A673 (cell line): ENCODE measurements at regions not wholly inside any gene's neighbourhood (a gene's known extent, or its start where the extent isn't known, plus 50 kb on each side); places are given as distances from the start of the nearest gene placed in this dataset.

Experiments used
- BruUV-seq: library from RNA; stranded (reverse); fragments of 400-500 nt; replicated peaks from 2 replicates; lab custom pipeline; 2021; lab: Mats Ljungman, UMichigan
- CTCF ChIA-PET: fragments of 300-600 bp; sonication (Branson Sonifier 250); formaldehyde crosslinking; loops from one replicate; lab custom pipeline; 2022; ENCODE audit warnings: antibody characterized with exemption; lab: Charles Lee
- POLR2A ChIA-PET: fragments of 300-600 bp; sonication (Branson Sonifier 250); formaldehyde crosslinking; loops from one replicate; lab custom pipeline; 2022; ENCODE audit warnings: antibody characterized with exemption; ENCODE audit not compliant: low non-redundant PET; lab: Charles Lee
- DNase-seq: peaks from one replicate; pipeline ENCODE4 v3.0.0-alpha.2; 2015; ENCODE audit warnings: low spot score
- H3K27ac ChIP-seq: fragments of 200-600 bp; sonication (generic); 2 replicates; pipeline ENCODE4 v1.5.1; 2016; ENCODE audit warnings: mixed run types, low read depth, mild to moderate bottlenecking, mixed read lengths, antibody characterized with exemption, low read length; ENCODE audit not compliant: poor library complexity, severe bottlenecking
- H3K27me3 ChIP-seq: fragments of 200-600 bp; sonication (generic); replicated peaks from 2 replicates; pipeline ENCODE4 v1.6.1; 2017; ENCODE audit warnings: mixed run types, low read depth, mild to moderate bottlenecking, mixed read lengths, antibody characterized with exemption, low read length; ENCODE audit not compliant: insufficient read depth, poor library complexity
- H3K36me3 ChIP-seq: fragments of 200-600 bp; sonication (generic); 2 replicates; pipeline ENCODE4 v1.6.1; 2016; ENCODE audit warnings: mixed run types, mild to moderate bottlenecking, mixed read lengths, antibody characterized with exemption, low read length; ENCODE audit not compliant: insufficient read depth, poor library complexity, severe bottlenecking
- H3K4me1 ChIP-seq: fragments of 200-600 bp; sonication (generic); 2 replicates; pipeline ENCODE4 v1.6.1; 2017; ENCODE audit warnings: mixed run types, mild to moderate bottlenecking, mixed read lengths, antibody characterized with exemption, low read length; ENCODE audit not compliant: insufficient read depth, poor library complexity, severe bottlenecking
- H3K4me3 ChIP-seq: fragments of 200-600 bp; sonication (generic); 2 replicates; pipeline ENCODE4 v1.5.1; 2016; ENCODE audit warnings: low read depth, mixed run types, mild to moderate bottlenecking, mixed read lengths, low read length; ENCODE audit not compliant: poor library complexity, severe bottlenecking
- H3K9me3 ChIP-seq: fragments of 200-600 bp; sonication (generic); 2 replicates; pipeline ENCODE4 v1.6.1; 2016; ENCODE audit warnings: mixed run types, low read depth, mild to moderate bottlenecking, mixed read lengths, antibody characterized with exemption, low read length; ENCODE audit not compliant: poor library complexity, severe bottlenecking
- EZH2 ChIP-seq: fragments of 200-600 bp; sonication (generic); IDR thresholded peaks from 2 replicates; pipeline ENCODE4 v1.6.1; 2017; ENCODE audit warnings: borderline replicate concordance, low read depth, mild to moderate bottlenecking, mixed read lengths, antibody characterized with exemption, low read length; ENCODE audit not compliant: poor library complexity, severe bottlenecking
- intact Hi-C: fragments of 100-400 bp; cut with micrococcal nuclease; formaldehyde crosslinking; loops from one replicate; pipeline ENCODE4 v1.10.0; 2022; ENCODE audit not compliant: unreplicated experiment
- TF ChIP-seq, protein P1 (sequence below): fragments of 300-800, 200-600 bp; sonication (generic); conservative IDR thresholded peaks from 2 replicates; pipeline ENCODE4 v1.5.1; 2017; ENCODE audit warnings: low read depth, mild to moderate bottlenecking, antibody characterized with exemption, low read length, moderate library complexity, mixed read lengths

DNA sequence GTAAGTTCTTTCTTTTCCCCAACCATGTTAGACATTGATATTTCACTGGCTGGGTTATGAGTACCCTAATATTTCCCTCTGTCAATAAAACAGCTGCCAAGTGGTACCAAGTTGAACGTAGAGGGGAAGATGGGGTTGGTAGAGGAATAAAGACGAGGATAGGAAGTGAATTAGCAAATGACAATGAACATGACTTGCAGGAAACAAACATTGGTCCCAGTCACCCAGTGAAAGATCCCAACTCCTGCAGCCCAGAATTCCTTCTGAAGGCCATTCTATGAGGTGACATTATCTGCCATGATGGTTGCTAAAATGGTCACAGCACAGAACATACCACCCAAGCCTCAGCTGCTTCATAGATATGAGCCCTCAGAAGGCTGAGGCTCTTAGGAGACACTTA, 159.0 kb upstream of the CTNNB1 start:
- Histone ChIP-seq H3K36me3 (no peaks in the 10 kb centered on the region), H3K27me3 (no peaks in the 10 kb centered on the region), H3K9me3 (no peaks in the 10 kb centered on the region), H3K4me3 (no peak overlapping the region), H3K27ac (no peak overlapping the region), H3K4me1 (no peaks in the 10 kb centered on the region)
- BruUV-seq, result no TSS peak
- no peak for DNase-seq
- TF ChIP-seq, protein P1, sequence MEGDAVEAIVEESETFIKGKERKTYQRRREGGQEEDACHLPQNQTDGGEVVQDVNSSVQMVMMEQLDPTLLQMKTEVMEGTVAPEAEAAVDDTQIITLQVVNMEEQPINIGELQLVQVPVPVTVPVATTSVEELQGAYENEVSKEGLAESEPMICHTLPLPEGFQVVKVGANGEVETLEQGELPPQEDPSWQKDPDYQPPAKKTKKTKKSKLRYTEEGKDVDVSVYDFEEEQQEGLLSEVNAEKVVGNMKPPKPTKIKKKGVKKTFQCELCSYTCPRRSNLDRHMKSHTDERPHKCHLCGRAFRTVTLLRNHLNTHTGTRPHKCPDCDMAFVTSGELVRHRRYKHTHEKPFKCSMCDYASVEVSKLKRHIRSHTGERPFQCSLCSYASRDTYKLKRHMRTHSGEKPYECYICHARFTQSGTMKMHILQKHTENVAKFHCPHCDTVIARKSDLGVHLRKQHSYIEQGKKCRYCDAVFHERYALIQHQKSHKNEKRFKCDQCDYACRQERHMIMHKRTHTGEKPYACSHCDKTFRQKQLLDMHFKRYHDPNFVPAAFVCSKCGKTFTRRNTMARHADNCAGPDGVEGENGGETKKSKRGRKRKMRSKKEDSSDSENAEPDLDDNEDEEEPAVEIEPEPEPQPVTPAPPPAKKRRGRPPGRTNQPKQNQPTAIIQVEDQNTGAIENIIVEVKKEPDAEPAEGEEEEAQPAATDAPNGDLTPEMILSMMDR, result no peak
- no peak for TF ChIP-seq EZH2
- POLR2A ChIA-PET, result no interaction called here
- intact Hi-C loops, result no loop called here
- CTCF ChIA-PET, result no interaction called here

- no TSS peak for BruUV-seq
- TF ChIP-seq, protein P1, result no peak
- no peak for TF ChIP-seq EZH2
- Histone ChIP-seq H3K4me1 (no peaks in the 10 kb centered on the region), H3K4me3 (no peak overlapping the region), H3K27ac (no peak overlapping the region), H3K36me3 (no peaks in the 10 kb centered on the region), H3K27me3 (no peaks in the 10 kb centered on the region), H3K9me3 (no peaks in the 10 kb centered on the region)
- POLR2A ChIA-PET, result no interaction called here
- DNase-seq, result no peak
- CTCF ChIA-PET, result no interaction called here
- intact Hi-C loops, result no loop called here
Observed at GRCh38 chr3:41041462-41041861, 157.8 kb upstream of the CTNNB1 start.

- H3K27me3 ChIP-seq, result no peaks in the 10 kb centered on the region
- no peak overlapping the region for H3K4me3 ChIP-seq
- no peak overlapping the region for H3K27ac ChIP-seq
- no peak for DNase-seq
- BruUV-seq, result no TSS peak
- H3K9me3 ChIP-seq, result no peaks in the 10 kb centered on the region
- no peaks in the 10 kb centered on the region for H3K36me3 ChIP-seq
- no peaks in the 10 kb centered on the region for H3K4me1 ChIP-seq
- POLR2A ChIA-PET, result no interaction called here
- CTCF ChIA-PET, result no interaction called here
- intact Hi-C loops, result no loop called here
- TF ChIP-seq, protein P1, result no peak
- TF ChIP-seq EZH2, result no peak
Observed at GRCh38 chr3:41041899-41042298, 157.4 kb upstream of the CTNNB1 start.
